Karpas-422 (cell line): ENCODE measurements at regions not wholly inside any gene's neighbourhood (a gene's known extent, or its start where the extent isn't known, plus 50 kb on each side); places are given as distances from the start of the nearest gene placed in this dataset.

ENCODE experiments used
- DNase-seq: peaks from one replicate; pipeline ENCODE4 v3.0.0-alpha.2; 2015
- H2AFZ ChIP-seq: fragments of 200-600 bp; sonication (generic); 2 replicates; pipeline ENCODE4 v1.6.1; 2014; ENCODE audit warnings: antibody characterized with exemption, low read length, mixed read lengths
- H3K27ac ChIP-seq: fragments of 200-600 bp; sonication (generic); 2 replicates; pipeline ENCODE4 v1.5.1; 2014; ENCODE audit warnings: mild to moderate bottlenecking, low read length, moderate library complexity
- H3K27me3 ChIP-seq: fragments of 200-600 bp; sonication (generic); 2 replicates; pipeline ENCODE4 v1.6.1; 2014; ENCODE audit warnings: low read length, mixed read lengths
- H3K36me3 ChIP-seq: fragments of 200-600 bp; sonication (generic); 2 replicates; pipeline ENCODE4 v1.6.1; 2014; ENCODE audit warnings: low read length, mixed read lengths; ENCODE audit not compliant: insufficient read depth
- H3K4me1 ChIP-seq: fragments of 200-600 bp; sonication (generic); 2 replicates; pipeline ENCODE4 v1.6.1; 2014; ENCODE audit warnings: mild to moderate bottlenecking, low read length, mixed read lengths
- H3K4me2 ChIP-seq: fragments of 200-600 bp; sonication (generic); 2 replicates; pipeline ENCODE4 v1.6.1; 2014; ENCODE audit warnings: low read length, low read depth, mild to moderate bottlenecking; ENCODE audit not compliant: poor library complexity, severe bottlenecking
- H3K4me3 ChIP-seq: fragments of 200-600 bp; sonication (generic); 2 replicates; pipeline ENCODE4 v1.5.1; 2014; ENCODE audit warnings: mild to moderate bottlenecking, antibody characterized with exemption, low read length, mixed read lengths
- H3K79me2 ChIP-seq: fragments of 200-600 bp; sonication (generic); 2 replicates; pipeline ENCODE4 v1.6.1; 2014; ENCODE audit warnings: mild to moderate bottlenecking, low read length, mixed read lengths
- H3K9ac ChIP-seq: fragments of 200-600 bp; sonication (generic); 2 replicates; pipeline ENCODE4 v1.6.0; 2014; ENCODE audit warnings: low read length
- H3K9me2 ChIP-seq: fragments of 200-600 bp; sonication (generic), shearing (Covaris generic); replicated peaks from 2 replicates; pipeline ENCODE4 v1.6.0; 2014; ENCODE audit warnings: mild to moderate bottlenecking, low read length, moderate library complexity; ENCODE audit not compliant: insufficient read depth
- H3K9me3 ChIP-seq: fragments of 300-700, 200-600 bp; sonication (generic); 2 replicates; pipeline ENCODE4 v1.6.1; 2014; ENCODE audit warnings: low read length, mixed read lengths
- H4K20me1 ChIP-seq: fragments of 200-600 bp; sonication (generic); 2 replicates; pipeline ENCODE4 v1.6.1; 2014; ENCODE audit warnings: mild to moderate bottlenecking, antibody characterized with exemption, low read length, low read depth; ENCODE audit not compliant: insufficient read depth

DNA sequence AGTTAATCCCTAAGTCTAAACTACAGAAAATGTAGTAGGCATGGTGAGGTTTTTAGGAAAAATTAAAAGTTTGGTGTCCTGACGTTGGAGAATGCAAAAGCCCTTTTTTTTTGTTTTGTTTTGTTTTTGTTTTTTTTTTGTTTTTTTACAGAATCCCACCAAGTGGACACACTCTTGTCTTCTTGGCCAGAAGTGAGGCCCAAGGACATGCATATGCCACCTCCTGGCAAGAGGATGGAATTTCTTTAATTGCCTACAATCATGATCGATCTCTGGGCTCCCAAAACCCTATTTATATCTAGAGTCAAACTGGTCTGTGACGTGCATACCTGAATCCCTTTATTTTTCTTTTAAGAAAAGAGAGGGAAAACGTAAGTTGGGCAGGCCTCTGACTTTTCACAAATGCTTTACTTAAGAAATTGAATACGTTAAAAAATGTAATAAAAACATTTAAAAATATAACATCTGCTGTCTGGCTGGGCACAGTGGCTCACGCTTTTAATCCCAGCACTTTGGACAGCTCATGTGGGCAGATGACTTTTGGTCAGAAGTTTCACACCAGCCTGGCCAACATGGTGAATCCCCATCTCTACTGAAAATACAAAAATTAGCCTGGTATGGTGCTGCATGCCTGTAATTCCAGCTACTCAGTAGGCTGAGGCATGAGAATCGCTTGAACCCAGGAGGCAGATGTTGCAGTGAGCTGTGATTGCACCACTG is 502.7 kb downstream of the CBLN2 start:
- no peak for DNase-seq
- Histone ChIP-seq H3K79me2 (no peaks in the 10 kb centered on the region), H2AFZ (no peak overlapping the region), H3K4me3 (no peak overlapping the region), H3K9me2 (no peaks in the 10 kb centered on the region), H3K27ac (no peak overlapping the region), H3K27me3 (no peaks in the 10 kb centered on the region), H3K4me1 (no peaks in the 10 kb centered on the region), H3K9ac (no peak overlapping the region), H4K20me1 (no peaks in the 10 kb centered on the region), H3K9me3 (peaks cover 61% of the 10 kb centered on the region), H3K4me2 (no peak overlapping the region), H3K36me3 (no peaks in the 10 kb centered on the region)

DNA sequence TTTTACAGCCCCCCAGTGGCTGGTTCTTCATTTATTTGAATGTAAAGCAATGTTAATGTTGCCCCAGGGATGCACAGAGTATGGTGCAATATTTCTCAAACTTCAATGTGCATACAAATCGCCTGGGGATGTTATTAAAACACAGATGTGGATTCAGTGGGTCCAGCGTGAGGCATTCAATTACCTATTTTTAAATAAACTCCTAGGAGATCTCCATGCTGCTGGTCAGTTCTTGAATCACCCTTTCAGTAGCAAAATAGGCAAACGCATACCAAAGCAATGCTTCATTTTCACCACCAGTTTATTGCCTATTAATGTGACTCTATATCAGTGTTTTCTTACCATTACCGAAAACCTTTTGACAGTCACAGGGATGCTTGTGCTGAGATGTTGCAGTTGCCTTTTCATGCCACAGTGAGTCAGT is 530.7 kb downstream of the CBLN2 start:
- Histone ChIP-seq H3K9me3 (peaks cover 54% of the 10 kb centered on the region), H3K4me2 (no peak overlapping the region), H3K79me2 (no peaks in the 10 kb centered on the region), H3K36me3 (no peaks in the 10 kb centered on the region), H3K4me1 (no peaks in the 10 kb centered on the region), H3K9ac (no peak overlapping the region), H3K27ac (no peak overlapping the region), H3K4me3 (no peak overlapping the region), H2AFZ (no peak overlapping the region), H4K20me1 (no peaks in the 10 kb centered on the region), H3K27me3 (no peaks in the 10 kb centered on the region), H3K9me2 (no peaks in the 10 kb centered on the region)
- no peak for DNase-seq

DNA sequence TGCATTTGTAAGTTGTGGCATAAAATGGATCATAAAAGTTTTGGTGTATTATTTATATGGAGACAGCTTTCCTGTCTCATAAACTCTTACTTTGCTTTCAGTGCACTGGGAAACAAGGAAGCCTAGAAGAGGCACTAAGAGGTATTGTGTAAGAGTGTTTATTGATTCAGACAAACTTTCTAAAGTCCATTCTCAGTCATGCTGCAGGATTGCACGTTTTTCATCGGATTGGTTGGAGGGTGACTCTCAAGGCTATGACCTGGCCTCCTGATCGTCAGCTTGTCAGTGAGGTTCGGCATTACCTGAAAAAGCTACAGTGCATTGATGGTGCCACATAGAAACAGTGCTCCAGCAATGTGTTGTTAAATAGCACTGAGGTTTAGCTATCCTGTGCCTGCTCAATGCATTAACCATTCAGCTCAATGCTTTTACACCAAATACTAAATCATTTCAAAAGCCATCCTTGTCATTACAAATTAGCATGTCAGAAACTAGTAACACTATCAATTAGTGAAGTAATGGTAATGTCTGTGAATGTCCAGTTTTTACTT is 545.5 kb downstream of the CBLN2 start:
- no peaks in the 10 kb centered on the region for H3K4me1 ChIP-seq
- no peaks in the 10 kb centered on the region for H4K20me1 ChIP-seq
- H3K36me3 ChIP-seq, result no peaks in the 10 kb centered on the region
- no peak overlapping the region for H2AFZ ChIP-seq
- H3K9me3 ChIP-seq, result peaks cover 70% of the 10 kb centered on the region
- no peak overlapping the region for H3K9ac ChIP-seq
- no peak overlapping the region for H3K4me2 ChIP-seq
- no peaks in the 10 kb centered on the region for H3K9me2 ChIP-seq
- DNase-seq, result no peak
- H3K79me2 ChIP-seq, result no peaks in the 10 kb centered on the region
- H3K4me3 ChIP-seq, result no peak overlapping the region
- no peaks in the 10 kb centered on the region for H3K27me3 ChIP-seq
- no peak overlapping the region for H3K27ac ChIP-seq

DNA sequence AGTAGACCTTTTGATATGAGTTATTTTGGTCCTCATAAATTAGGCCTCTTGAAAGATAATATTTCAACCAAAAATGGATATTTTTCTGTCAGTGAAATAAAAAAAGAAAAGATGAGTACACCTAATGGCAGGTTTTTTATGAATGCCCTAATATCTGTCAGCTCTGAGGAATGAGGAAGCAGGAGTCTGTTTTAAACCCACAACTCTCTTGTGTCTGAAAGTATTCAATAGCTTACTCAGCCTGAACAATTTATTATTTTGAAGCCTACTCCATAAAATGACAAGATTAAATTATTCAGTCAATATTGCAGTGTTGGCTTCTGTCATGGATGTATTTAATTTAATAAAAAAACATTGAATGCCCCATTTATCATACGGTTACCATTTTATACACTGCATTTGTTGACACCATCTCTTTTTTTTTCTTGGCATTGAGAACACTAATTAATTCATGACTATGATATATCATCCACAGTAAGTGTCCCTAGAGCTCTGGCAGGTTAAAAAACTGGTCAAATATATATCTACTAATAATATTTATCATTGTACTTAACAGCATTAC is 548.2 kb downstream of the CBLN2 start:
- H3K79me2 ChIP-seq, result no peaks in the 10 kb centered on the region
- H3K4me3 ChIP-seq, result no peak overlapping the region
- H3K9ac ChIP-seq, result no peak overlapping the region
- H2AFZ ChIP-seq, result no peak overlapping the region
- H3K4me1 ChIP-seq, result no peaks in the 10 kb centered on the region
- no peaks in the 10 kb centered on the region for H3K27me3 ChIP-seq
- H3K4me2 ChIP-seq, result no peak overlapping the region
- H3K9me3 ChIP-seq, result peaks cover 67% of the 10 kb centered on the region
- no peaks in the 10 kb centered on the region for H4K20me1 ChIP-seq
- no peak overlapping the region for H3K27ac ChIP-seq
- H3K36me3 ChIP-seq, result no peaks in the 10 kb centered on the region
- H3K9me2 ChIP-seq, result no peaks in the 10 kb centered on the region
- DNase-seq, result no peak

DNA sequence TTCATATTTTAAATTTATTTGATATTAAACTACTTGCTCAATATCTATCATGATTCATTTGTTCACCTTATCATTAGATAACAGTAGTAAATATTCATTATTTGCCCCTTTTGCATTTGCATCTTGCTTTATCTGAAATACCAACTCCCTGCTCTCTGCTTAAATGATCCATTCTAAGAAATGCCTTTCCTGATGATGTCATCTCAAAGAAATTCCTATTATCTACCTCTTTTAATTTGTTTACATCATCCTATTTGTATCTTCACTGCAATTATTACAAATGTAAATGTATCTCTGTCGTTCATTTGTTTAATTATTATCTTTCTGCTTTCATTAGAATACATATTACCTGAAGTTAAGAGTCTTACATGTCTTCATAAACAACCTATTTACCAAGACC is 549.9 kb downstream of the CBLN2 start:
- no peaks in the 10 kb centered on the region for H3K27me3 ChIP-seq
- H3K9me2 ChIP-seq, result no peaks in the 10 kb centered on the region
- no peaks in the 10 kb centered on the region for H3K79me2 ChIP-seq
- peaks cover 61% of the 10 kb centered on the region for H3K9me3 ChIP-seq
- H3K9ac ChIP-seq, result no peak overlapping the region
- H4K20me1 ChIP-seq, result no peaks in the 10 kb centered on the region
- H2AFZ ChIP-seq, result no peak overlapping the region
- no peaks in the 10 kb centered on the region for H3K36me3 ChIP-seq
- no peak overlapping the region for H3K27ac ChIP-seq
- DNase-seq, result no peak
- no peaks in the 10 kb centered on the region for H3K4me1 ChIP-seq
- H3K4me2 ChIP-seq, result no peak overlapping the region
- no peak overlapping the region for H3K4me3 ChIP-seq

DNA sequence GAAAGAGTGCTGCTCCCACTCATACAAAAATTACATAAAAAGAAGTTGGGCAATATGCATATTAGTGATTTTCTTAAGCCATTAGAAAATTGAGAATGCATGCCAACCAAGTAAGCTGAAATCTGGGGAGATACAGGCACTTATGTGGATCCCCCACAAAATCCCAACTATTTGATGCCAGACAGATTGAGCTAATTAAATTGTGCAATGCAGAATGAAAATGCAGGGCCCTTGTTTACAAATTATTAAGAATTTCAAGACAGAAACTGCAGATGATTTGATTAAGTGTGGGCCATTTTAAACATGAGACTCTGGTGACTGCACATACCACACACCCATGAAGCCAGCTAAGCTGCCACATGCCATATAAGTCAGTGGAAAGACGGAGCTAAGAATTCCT is 554.5 kb downstream of the CBLN2 start:
- no peaks in the 10 kb centered on the region for H4K20me1 ChIP-seq

DNA sequence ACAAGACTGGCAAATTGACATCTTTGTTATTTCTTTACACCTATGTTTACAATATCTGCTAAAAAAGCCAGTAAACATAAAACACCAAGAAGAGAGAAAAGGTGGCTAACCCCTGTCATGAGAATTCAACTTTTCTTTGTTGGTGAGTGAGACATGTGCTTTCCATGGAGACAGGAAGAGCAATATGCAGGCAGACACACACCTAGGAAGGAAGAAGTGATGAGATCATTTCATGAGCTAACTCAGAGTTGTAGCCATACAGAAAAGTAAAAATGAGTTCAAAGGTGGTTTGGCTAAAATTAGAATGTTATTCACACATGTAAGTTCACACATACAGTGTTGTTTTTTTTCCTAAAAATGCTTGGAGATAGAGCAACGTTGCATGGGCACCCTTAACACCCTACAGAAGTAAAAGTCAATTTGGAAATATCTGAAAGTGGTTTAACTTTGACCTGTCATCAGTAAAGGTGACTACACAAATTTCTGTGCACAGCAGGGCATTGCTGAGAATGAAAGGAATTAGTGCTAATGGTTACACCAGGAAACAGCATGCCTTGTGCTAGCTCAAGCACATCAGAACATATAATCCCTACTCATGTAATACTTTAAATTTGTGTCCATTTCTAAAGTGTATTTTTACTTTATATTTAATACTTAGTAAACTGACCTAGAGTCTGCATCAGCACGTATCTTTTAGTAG is 557.6 kb downstream of the CBLN2 start:
- Histone ChIP-seq H4K20me1 (no peaks in the 10 kb centered on the region), H3K9ac (no peak overlapping the region), H3K36me3 (no peaks in the 10 kb centered on the region), H3K4me1 (no peaks in the 10 kb centered on the region), H2AFZ (no peak overlapping the region), H3K79me2 (no peaks in the 10 kb centered on the region), H3K27ac (no peak overlapping the region), H3K9me2 (no peaks in the 10 kb centered on the region), H3K4me2 (no peak overlapping the region), H3K4me3 (no peak overlapping the region), H3K9me3 (peaks cover 62% of the 10 kb centered on the region), H3K27me3 (no peaks in the 10 kb centered on the region)
- no peak for DNase-seq

More for the DNA sequence above, 554.5 kb downstream of the CBLN2 start:
- no peak overlapping the region for H3K9ac ChIP-seq
- no peaks in the 10 kb centered on the region for H3K4me1 ChIP-seq
- no peak overlapping the region for H3K27ac ChIP-seq
- no peaks in the 10 kb centered on the region for H3K79me2 ChIP-seq
- no peaks in the 10 kb centered on the region for H3K36me3 ChIP-seq
- peaks cover 53% of the 10 kb centered on the region for H3K9me3 ChIP-seq
- H2AFZ ChIP-seq, result no peak overlapping the region
- no peaks in the 10 kb centered on the region for H3K9me2 ChIP-seq
- no peak for DNase-seq
- H3K27me3 ChIP-seq, result no peaks in the 10 kb centered on the region
- H3K4me3 ChIP-seq, result no peak overlapping the region
- no peak overlapping the region for H3K4me2 ChIP-seq

DNA sequence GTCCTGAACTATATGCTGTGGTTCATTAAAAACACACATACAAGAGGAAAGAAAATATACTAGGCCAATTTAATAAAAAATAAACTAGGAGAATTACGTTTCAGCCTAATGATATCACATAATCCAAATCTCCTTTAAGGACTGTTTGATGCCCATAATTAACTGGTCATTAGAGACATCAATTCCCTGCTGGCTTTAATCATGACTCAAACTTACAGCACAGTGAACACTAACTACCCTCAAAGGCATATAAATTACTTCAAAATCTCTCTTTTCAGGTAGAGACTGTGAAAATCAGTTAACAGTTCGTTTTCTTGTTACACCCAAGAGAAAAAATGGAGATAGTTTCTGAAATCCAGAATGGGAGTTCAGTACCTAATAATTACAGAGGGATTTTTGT is 567.4 kb downstream of the CBLN2 start:
- Histone ChIP-seq H3K27me3 (no peaks in the 10 kb centered on the region), H3K4me2 (no peak overlapping the region), H3K36me3 (no peaks in the 10 kb centered on the region), H3K9ac (no peak overlapping the region), H3K27ac (no peak overlapping the region), H4K20me1 (no peaks in the 10 kb centered on the region), H3K4me3 (no peak overlapping the region), H3K4me1 (no peaks in the 10 kb centered on the region), H3K9me3 (peaks cover 56% of the 10 kb centered on the region), H3K79me2 (no peaks in the 10 kb centered on the region), H2AFZ (no peak overlapping the region), H3K9me2 (no peaks in the 10 kb centered on the region)
- no peak for DNase-seq
